T-helper 1 cell treated with Interleukin-12 subunit alpha and Interleukin-12 subunit beta and Interleukin-4 antibody, amounts not matched to agents 30 ng/mL and 1 ng/mL, for 36 hours (primary cell): ENCODE measurements at regions not wholly inside any gene's neighbourhood (a gene's known extent, or its start where the extent isn't known, plus 50 kb on each side); places are given as distances from the start of the nearest gene placed in this dataset.

Source experiments
- intact Hi-C: fragments of 100-400 bp; cut with micrococcal nuclease; formaldehyde crosslinking; loops from one replicate; pipeline ENCODE4 v1.15.1; 2024

- intact Hi-C loops: no loop called here
Measured at GRCh38 chr13:70407486-70407885, 299.2 kb upstream of the KLHL1 start.

GRCh38 chr13:70405266-70405665 lies 297.0 kb upstream of the KLHL1 start:
- intact Hi-C loops: no loop called here

- intact Hi-C loops: no loop called here
Measured at GRCh38 chr13:70394031-70394548, 285.8 kb upstream of the KLHL1 start.

- intact Hi-C loops: no loop called here
Measured at GRCh38 chr13:70391678-70392077, 283.4 kb upstream of the KLHL1 start.

- intact Hi-C loops: no loop called here
Measured at GRCh38 chr13:70390968-70391367, 282.7 kb upstream of the KLHL1 start.

GRCh38 chr13:70390064-70390463 lies 281.8 kb upstream of the KLHL1 start:
- intact Hi-C loops: no loop called here

- intact Hi-C loops: no loop called here
Measured at GRCh38 chr13:70388935-70389334, 280.7 kb upstream of the KLHL1 start.

- intact Hi-C loops: no loop called here
Measured at GRCh38 chr13:70386919-70387318, 278.7 kb upstream of the KLHL1 start.

- intact Hi-C loops: no loop called here
Measured at GRCh38 chr13:70385852-70386251, 277.6 kb upstream of the KLHL1 start.

- intact Hi-C loops: no loop called here
Measured at GRCh38 chr13:70384156-70384555, 275.9 kb upstream of the KLHL1 start.

GRCh38 chr13:70380809-70381208 lies 272.6 kb upstream of the KLHL1 start:
- intact Hi-C loops: no loop called here

GRCh38 chr13:70375718-70376117 lies 267.5 kb upstream of the KLHL1 start:
- intact Hi-C loops: no loop called here

- intact Hi-C loops: no loop called here
Measured at GRCh38 chr13:70370924-70371323, 262.7 kb upstream of the KLHL1 start.

- intact Hi-C loops: no loop called here
Measured at GRCh38 chr13:70366720-70367119, 258.5 kb upstream of the KLHL1 start.

GRCh38 chr13:70363991-70364390 lies 255.7 kb upstream of the KLHL1 start:
- intact Hi-C loops: no loop called here

- intact Hi-C loops: no loop called here
Measured at GRCh38 chr13:70362820-70363570, 254.7 kb upstream of the KLHL1 start.

- intact Hi-C loops: no loop called here
Measured at GRCh38 chr13:70357031-70357430, 248.8 kb upstream of the KLHL1 start.

- intact Hi-C loops: no loop called here
Measured at GRCh38 chr13:70353096-70353495, 244.8 kb upstream of the KLHL1 start.

GRCh38 chr13:70347947-70348620 lies 239.8 kb upstream of the KLHL1 start:
- intact Hi-C loops: no loop called here

GRCh38 chr13:70339738-70340137 lies 231.5 kb upstream of the KLHL1 start:
- intact Hi-C loops: no loop called here

- intact Hi-C loops: no loop called here
Measured at GRCh38 chr13:70338609-70339008, 230.4 kb upstream of the KLHL1 start.

- intact Hi-C loops: no loop called here
Measured at GRCh38 chr13:70336866-70337265, 228.6 kb upstream of the KLHL1 start.

- intact Hi-C loops: no loop called here
Measured at GRCh38 chr13:70333752-70334151, 225.5 kb upstream of the KLHL1 start.
